Naive thymus-derived CD4-positive, alpha-beta T cell (primary cell): ENCODE measurements at regions not wholly inside any gene's neighbourhood (a gene's known extent, or its start where the extent isn't known, plus 50 kb on each side); places are given as distances from the start of the nearest gene placed in this dataset.

Experiments
- ATAC-seq: fragments of 150-1000 bp; cut with Tn5 transposase; 2 replicates; pipeline ENCODE4 v1.10.0; 2021; ENCODE audit warnings: mild to moderate bottlenecking, moderate library complexity
- CTCF ChIA-PET: fragments of 350-600 bp; sonication (Branson Sonifier 250); formaldehyde crosslinking; loops from one replicate; lab custom pipeline; 2021; ENCODE audit warnings: antibody characterized with exemption; lab: Charles Lee
- POLR2A ChIA-PET: fragments of 350-600 bp; sonication (Branson Sonifier 250); formaldehyde crosslinking; loops from one replicate; lab custom pipeline; 2021; ENCODE audit warnings: antibody characterized with exemption, inconsistent platforms; lab: Charles Lee
- DNase-seq, 9 donors: peaks; one replicate each; pipeline versions ENCODE4 v3.0.0 to v3.0.0-alpha.2; 2020 to 2022; ENCODE audit warnings: mixed read lengths in 1 of 9
- H3K27ac ChIP-seq: one replicate; pipeline ENCODE4 v1.7.0; 2013; ENCODE audit warnings: mild to moderate bottlenecking, low read depth, low read length, moderate library complexity
- H3K27me3 ChIP-seq, 2 donors: one replicate each; pipeline ENCODE4 v1.7.0; 2013; ENCODE audit warnings: low read length in 2 of 2, mild to moderate bottlenecking in 2 of 2, moderate library complexity in 2 of 2; ENCODE audit not compliant: control insufficient read depth in 2 of 2, insufficient read depth in 2 of 2
- H3K36me3 ChIP-seq, 3 experiments: 1 replicate in 2 of 3; 2 replicates in 1 of 3; pipeline ENCODE4 v1.7.0; 2013; ENCODE audit warnings: low read length in 3 of 3, mild to moderate bottlenecking in 3 of 3, moderate library complexity in 1 of 3; ENCODE audit not compliant: insufficient read depth in 3 of 3, control insufficient read depth in 2 of 3
- H3K4me1 ChIP-seq, 2 donors: one replicate each; pipeline ENCODE4 v1.7.0; 2013; ENCODE audit warnings: low read length in 2 of 2, mild to moderate bottlenecking in 2 of 2, moderate library complexity in 1 of 2; ENCODE audit not compliant: control insufficient read depth in 2 of 2, insufficient read depth in 2 of 2
- H3K4me3 ChIP-seq: 2 replicates; pipeline ENCODE4 v1.7.0; 2013; ENCODE audit warnings: mild to moderate bottlenecking, low read length
- H3K9me3 ChIP-seq, 3 experiments: 1 replicate in 2 of 3; 2 replicates in 1 of 3; pipeline ENCODE4 v1.7.0; 2013; ENCODE audit warnings: low read length in 3 of 3; ENCODE audit not compliant: control insufficient read depth in 2 of 3
- H3K27ac Mint-ChIP-seq, 9 donors: one replicate each; pipeline ENCODE4 v1.8.0; 2020 to 2022; ENCODE audit warnings: mixed read lengths in 9 of 9, mild to moderate bottlenecking in 8 of 9, moderate library complexity in 5 of 9, inconsistent platforms in 2 of 9
- H3K27me3 Mint-ChIP-seq, 5 donors: one replicate each; pipeline ENCODE4 v1.8.0; 2021 to 2022; ENCODE audit warnings: mixed read lengths in 5 of 5, mild to moderate bottlenecking in 1 of 5
- H3K36me3 Mint-ChIP-seq, 5 donors: one replicate each; pipeline ENCODE4 v1.8.0; 2020 to 2022; ENCODE audit warnings: mixed read lengths in 5 of 5, mild to moderate bottlenecking in 3 of 5, inconsistent platforms in 1 of 5
- H3K4me1 Mint-ChIP-seq, 7 donors: one replicate each; pipeline ENCODE4 v1.8.0; 2020 to 2022; ENCODE audit warnings: mixed read lengths in 7 of 7, mild to moderate bottlenecking in 3 of 7, inconsistent platforms in 1 of 7
- H3K4me3 Mint-ChIP-seq, 10 donors: one replicate each; pipeline ENCODE4 v1.8.0; 2020 to 2022; ENCODE audit warnings: mild to moderate bottlenecking in 10 of 10, mixed read lengths in 10 of 10, moderate library complexity in 6 of 10, inconsistent platforms in 2 of 10
- H3K9me3 Mint-ChIP-seq, 11 donors: one replicate each; pipeline ENCODE4 v1.8.0; 2020 to 2022; ENCODE audit warnings: mixed read lengths in 11 of 11, mild to moderate bottlenecking in 4 of 11, inconsistent platforms in 1 of 11, moderate library complexity in 1 of 11
- intact Hi-C, 2 donors: fragments of 100-400 bp; cut with micrococcal nuclease; formaldehyde crosslinking; loops; one replicate each; pipeline ENCODE4 v1.15.1; 2023

DNA sequence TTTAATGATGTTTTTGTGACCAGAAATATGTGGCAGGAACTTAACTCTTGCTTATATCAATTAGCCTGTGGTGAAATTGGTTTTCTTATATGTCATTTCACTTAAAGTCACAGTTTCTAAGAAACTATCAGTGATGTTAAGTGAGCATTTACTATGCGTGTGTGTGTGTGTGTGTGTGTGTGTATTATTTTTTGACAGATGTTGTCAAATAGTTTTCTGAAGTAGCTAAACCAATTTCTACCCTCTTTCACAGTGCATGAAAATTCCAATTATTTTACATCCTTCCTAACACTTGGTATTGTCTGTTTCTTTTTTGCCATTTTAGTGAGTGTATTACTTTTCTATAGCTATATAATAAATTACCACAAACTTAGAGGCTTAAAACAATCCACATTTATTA, 122.1 kb upstream of the CAND1 start:
- intact Hi-C loops: no loop called here
- Mint-ChIP-seq H3K27ac (no peak overlapping the region), H3K4me1 (peaks cover 0 to 6% (median 0%) of the 10 kb centered on the region in 7 donors), H3K4me3 (no peak overlapping the region), H3K27me3 (peaks cover 0 to 13% (median 4%) of the 10 kb centered on the region in 5 donors), H3K9me3 (peaks cover 0 to 2% (median 0%) of the 10 kb centered on the region in 11 donors), H3K36me3 (peaks cover 0 to 2% (median 0%) of the 10 kb centered on the region in 5 donors)
- ATAC-seq: no peak
- POLR2A ChIA-PET: no interaction called here
- no peak for DNase-seq
- no peaks in the 10 kb centered on the region for H3K27me3 ChIP-seq
- H3K27ac ChIP-seq: no peak overlapping the region
- no peaks in the 10 kb centered on the region for H3K36me3 ChIP-seq
- no peaks in the 10 kb centered on the region for H3K9me3 ChIP-seq
- H3K4me1 ChIP-seq: no peaks in the 10 kb centered on the region
- H3K4me3 ChIP-seq: no peak overlapping the region
- CTCF ChIA-PET: no interaction called here

DNA sequence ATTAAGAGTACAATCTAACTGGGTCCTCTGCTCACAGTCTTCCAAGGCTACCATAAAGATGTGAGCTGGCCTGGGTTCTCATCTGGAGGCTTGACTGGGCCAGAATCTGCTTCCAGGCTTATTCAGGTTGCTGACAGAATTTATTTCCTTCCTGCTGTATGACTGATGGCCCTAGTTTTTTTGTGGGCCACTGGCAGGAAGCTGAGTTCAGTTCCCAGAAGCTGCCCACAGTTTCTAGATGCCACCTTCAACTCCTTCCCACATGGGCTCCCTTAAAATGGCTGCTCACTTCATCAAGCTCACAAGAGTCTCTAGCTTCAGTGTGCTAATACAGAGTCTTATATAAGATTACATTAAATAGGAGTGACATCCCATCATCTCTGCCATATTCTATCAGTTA, 121.7 kb upstream of the CAND1 start:
- ChIA-PET POLR2A (no interaction called here), CTCF (no interaction called here)
- Mint-ChIP-seq H3K9me3 (peaks cover 0 to 2% (median 0%) of the 10 kb centered on the region in 11 donors), H3K4me3 (no peak overlapping the region), H3K4me1 (peaks cover 0 to 6% (median 0%) of the 10 kb centered on the region in 7 donors), H3K36me3 (peaks cover 0 to 2% (median 0%) of the 10 kb centered on the region in 5 donors), H3K27ac (no peak overlapping the region), H3K27me3 (peaks cover 0 to 10% (median under 1%) of the 10 kb centered on the region in 5 donors)
- intact Hi-C loops: no loop called here
- no peaks in the 10 kb centered on the region for H3K36me3 ChIP-seq
- H3K9me3 ChIP-seq: no peaks in the 10 kb centered on the region
- ATAC-seq: no peak
- no peaks in the 10 kb centered on the region for H3K4me1 ChIP-seq
- peaks cover 0 to under 1% of the 10 kb centered on the region in 2 donors for H3K27me3 ChIP-seq
- no peak for DNase-seq
- H3K4me3 ChIP-seq: no peak overlapping the region
- H3K27ac ChIP-seq: no peak overlapping the region

DNA sequence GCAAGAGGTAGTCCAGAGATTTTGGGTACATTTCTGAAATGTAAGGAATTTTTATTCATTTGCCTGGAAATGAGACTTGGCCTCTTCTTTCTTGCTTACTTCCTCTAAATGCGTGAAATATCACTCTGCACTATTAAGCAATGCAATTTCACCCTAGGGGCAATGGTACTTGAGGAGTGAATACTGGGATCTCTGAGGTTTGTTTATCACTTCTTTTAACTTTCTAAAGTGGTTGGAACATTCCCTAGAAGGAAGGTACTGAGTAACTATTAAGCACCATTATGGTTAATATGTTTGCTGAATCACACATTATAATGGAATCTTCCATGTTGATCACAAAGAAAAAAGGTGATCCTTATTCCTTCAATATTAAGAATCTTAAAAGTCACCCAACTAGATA, 120.9 kb upstream of the CAND1 start:
- H3K27ac Mint-ChIP-seq: no peak overlapping the region
- DNase-seq: no peak
- H3K27ac ChIP-seq: no peak overlapping the region
- H3K4me3 Mint-ChIP-seq: no peak overlapping the region
- peaks cover 0 to 2% (median 0%) of the 10 kb centered on the region in 11 donors for H3K9me3 Mint-ChIP-seq
- intact Hi-C loops: no loop called here
- ChIA-PET CTCF (no interaction called here), POLR2A (no interaction called here)
- H3K4me1 Mint-ChIP-seq: peaks cover 0 to 6% (median 0%) of the 10 kb centered on the region in 7 donors
- no peaks in the 10 kb centered on the region for H3K9me3 ChIP-seq
- no peaks in the 10 kb centered on the region for H3K4me1 ChIP-seq
- peaks cover 0 to 11% (median 0%) of the 10 kb centered on the region in 5 donors for H3K27me3 Mint-ChIP-seq
- no peak overlapping the region for H3K4me3 ChIP-seq
- peaks cover 0 to 2% of the 10 kb centered on the region in 2 donors for H3K27me3 ChIP-seq
- ATAC-seq: no peak
- H3K36me3 ChIP-seq: no peaks in the 10 kb centered on the region
- peaks cover 0 to 2% (median 0%) of the 10 kb centered on the region in 5 donors for H3K36me3 Mint-ChIP-seq

DNA sequence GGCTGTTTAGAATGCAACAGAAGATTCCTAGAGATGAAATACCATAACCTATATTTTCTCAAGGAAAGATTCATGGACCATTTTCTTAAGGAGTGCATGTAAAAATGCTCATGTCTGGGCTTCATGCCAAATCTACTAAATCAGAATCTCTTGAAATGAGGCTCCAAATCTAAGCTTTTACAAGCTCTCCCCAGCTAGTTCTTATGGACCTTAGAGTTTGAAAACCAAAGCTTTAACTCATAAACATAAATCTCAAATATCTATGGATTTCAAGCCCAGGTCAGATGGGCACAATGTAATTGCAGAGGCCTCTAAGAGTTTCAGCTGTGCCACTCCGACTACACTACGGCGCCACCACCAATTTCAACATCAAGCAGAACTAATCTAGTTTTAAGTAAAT, 117.3 kb upstream of the CAND1 start:
- H3K4me1 Mint-ChIP-seq: peaks cover 0 to 6% (median 0%) of the 10 kb centered on the region in 7 donors
- CTCF ChIA-PET: no interaction called here
- intact Hi-C loops: no loop called here
- H3K36me3 Mint-ChIP-seq: no peaks in the 10 kb centered on the region
- POLR2A ChIA-PET: no interaction called here
- ATAC-seq: no peak
- Histone ChIP-seq H3K4me3 (no peak overlapping the region), H3K27ac (no peak overlapping the region), H3K9me3 (no peaks in the 10 kb centered on the region), H3K36me3 (no peaks in the 10 kb centered on the region), H3K27me3 (peaks cover 0 to 2% of the 10 kb centered on the region in 2 donors), H3K4me1 (no peaks in the 10 kb centered on the region)
- H3K27ac Mint-ChIP-seq: no peak overlapping the region
- H3K9me3 Mint-ChIP-seq: peaks cover 0 to 2% (median 0%) of the 10 kb centered on the region in 11 donors
- peaks cover 0 to 14% (median 4%) of the 10 kb centered on the region in 5 donors for H3K27me3 Mint-ChIP-seq
- no peak for DNase-seq
- no peak overlapping the region for H3K4me3 Mint-ChIP-seq

DNA sequence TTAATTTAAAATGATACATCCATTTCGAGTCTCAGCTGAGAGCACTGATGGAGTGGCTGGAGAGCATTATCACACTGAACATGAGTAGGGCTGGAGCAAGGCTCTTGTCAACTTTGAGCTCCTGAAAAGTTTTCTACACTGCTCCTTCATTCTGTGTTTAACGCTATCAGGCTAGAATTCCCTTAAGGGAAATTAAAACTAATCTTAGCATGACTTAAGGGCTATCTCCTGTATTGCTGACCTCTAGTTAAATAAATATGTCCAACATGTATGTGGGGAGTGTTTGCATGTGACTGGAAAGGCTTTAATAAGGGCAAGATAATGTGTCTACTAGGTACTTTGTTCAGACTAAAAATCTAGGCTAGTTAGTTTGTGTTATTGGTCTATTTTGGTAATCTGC, 116.7 kb upstream of the CAND1 start:
- H3K36me3 ChIP-seq: no peaks in the 10 kb centered on the region
- ChIA-PET POLR2A (no interaction called here), CTCF (no interaction called here)
- intact Hi-C loops: no loop called here
- peaks cover 0 to 1% (median 0%) of the 10 kb centered on the region in 11 donors for H3K9me3 Mint-ChIP-seq
- no peak for ATAC-seq
- peaks cover 0 to 2% of the 10 kb centered on the region in 2 donors for H3K27me3 ChIP-seq
- DNase-seq: no peak
- H3K9me3 ChIP-seq: no peaks in the 10 kb centered on the region
- H3K4me3 ChIP-seq: no peak overlapping the region
- H3K4me1 ChIP-seq: no peaks in the 10 kb centered on the region
- peaks cover 0 to 15% (median 4%) of the 10 kb centered on the region in 5 donors for H3K27me3 Mint-ChIP-seq
- peaks cover 0 to 3% (median 0%) of the 10 kb centered on the region in 7 donors for H3K4me1 Mint-ChIP-seq
- H3K27ac Mint-ChIP-seq: no peak overlapping the region
- H3K4me3 Mint-ChIP-seq: no peak overlapping the region
- H3K27ac ChIP-seq: no peak overlapping the region
- H3K36me3 Mint-ChIP-seq: no peaks in the 10 kb centered on the region

DNA sequence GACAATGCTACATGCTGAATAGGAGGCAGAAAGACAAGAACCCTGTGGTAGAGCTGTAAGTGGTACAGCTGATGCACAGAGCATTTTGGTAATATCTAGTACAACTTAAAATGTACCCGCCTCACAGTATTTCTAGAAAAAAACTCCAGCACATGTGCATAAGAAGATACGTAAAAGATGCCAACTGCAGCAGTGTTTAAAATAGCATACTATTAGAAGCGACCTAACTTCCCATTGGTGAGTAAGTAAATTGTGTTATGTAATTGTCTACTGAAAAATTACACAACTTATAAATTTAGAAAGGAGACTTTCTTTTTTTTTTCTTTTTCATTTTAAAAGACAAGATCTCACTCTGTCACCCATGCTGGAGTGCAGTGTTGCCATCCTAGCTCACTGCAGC, 114.3 kb upstream of the CAND1 start:
- DNase-seq: no peak
- Mint-ChIP-seq H3K27ac (no peak overlapping the region), H3K4me3 (no peak overlapping the region), H3K27me3 (peaks cover 0 to 15% (median 4%) of the 10 kb centered on the region in 5 donors), H3K9me3 (no peaks in the 10 kb centered on the region), H3K36me3 (no peaks in the 10 kb centered on the region), H3K4me1 (no peaks in the 10 kb centered on the region)
- H3K4me3 ChIP-seq: no peak overlapping the region
- CTCF ChIA-PET: no interaction called here
- no peaks in the 10 kb centered on the region for H3K36me3 ChIP-seq
- POLR2A ChIA-PET: no interaction called here
- H3K27me3 ChIP-seq: peaks cover 0 to 2% of the 10 kb centered on the region in 2 donors
- no peaks in the 10 kb centered on the region for H3K9me3 ChIP-seq
- no peak for ATAC-seq
- no peaks in the 10 kb centered on the region for H3K4me1 ChIP-seq
- no peak overlapping the region for H3K27ac ChIP-seq
- intact Hi-C loops: no loop called here

DNA sequence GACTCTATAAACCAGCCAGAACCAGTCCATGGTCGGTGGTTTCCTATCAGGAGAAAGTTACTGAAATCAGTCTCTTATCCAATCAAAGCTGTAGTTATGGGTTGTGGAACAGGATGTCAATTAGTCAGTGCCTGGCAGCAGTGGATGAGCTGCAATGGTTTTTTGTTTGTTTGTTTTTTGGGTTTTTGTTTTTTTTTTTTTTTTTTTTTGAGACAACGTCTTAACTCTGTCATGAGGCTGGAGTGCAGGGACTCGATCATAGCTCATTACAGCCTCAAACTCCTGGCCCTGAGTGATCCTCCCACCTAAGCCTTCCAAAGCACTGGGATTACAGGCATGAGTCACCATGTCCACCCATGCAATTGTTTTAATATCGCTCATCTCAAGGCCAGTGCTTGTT, 113.3 kb upstream of the CAND1 start:
- intact Hi-C loops: no loop called here

More for the DNA sequence above, 113.3 kb upstream of the CAND1 start:
- no peak overlapping the region for H3K27ac ChIP-seq
- ATAC-seq (no peak), DNase-seq (no peak)
- H3K9me3 Mint-ChIP-seq: no peaks in the 10 kb centered on the region
- no peaks in the 10 kb centered on the region for H3K9me3 ChIP-seq
- H3K4me3 ChIP-seq: no peak overlapping the region
- H3K27me3 Mint-ChIP-seq: peaks cover 0 to 15% (median 4%) of the 10 kb centered on the region in 5 donors
- H3K36me3 Mint-ChIP-seq: no peaks in the 10 kb centered on the region
- H3K27me3 ChIP-seq: peaks cover 0 to 2% of the 10 kb centered on the region in 2 donors
- H3K36me3 ChIP-seq: no peaks in the 10 kb centered on the region
- ChIA-PET CTCF (interaction anchor here (0.7 kb wide), 1 partner anchor 507 kb away, joined by 4 read pairs; no protein-coding TSS in a partner anchor), POLR2A (no interaction called here)
- no peaks in the 10 kb centered on the region for H3K4me1 Mint-ChIP-seq
- no peak overlapping the region for H3K27ac Mint-ChIP-seq
- H3K4me3 Mint-ChIP-seq: no peak overlapping the region
- H3K4me1 ChIP-seq: no peaks in the 10 kb centered on the region
